ENCODE measurements at regions not wholly inside any gene's neighbourhood (a gene's known extent, or its start where the extent isn't known, plus 50 kb on each side); places are given as distances from the start of the nearest gene placed in this dataset.
A peak's percentile ranks its signal among the peaks of the same experiment; 100 is the strongest.

GRCh38 chr15:57873564-57874209, 167.2 kb downstream of the POLR2M start:
- H3K4me3 ChIP-seq (ENCODE audit: low read depth in 1 of 3, low read length in 3 of 3) = no peak overlapping the region
- WGBS, 3 donors = 74 to 85% (median 80%) methylated on average over 2 of the region's 2 CpGs
- DNase-seq (no peak), FAIRE-seq (no peak)
- no peaks in the 10 kb centered on the region for H3K4me1 ChIP-seq (ENCODE audit: control insufficient read depth in 3 of 3, insufficient read depth in 2 of 3, low read depth in 1 of 3, low read length in 2 of 3)
- peaks cover 0 to 16% of the 10 kb centered on the region in 2 donors for H3K9me3 ChIP-seq (ENCODE audit: control insufficient read depth in 2 of 2, insufficient read depth in 1 of 2, low read depth in 1 of 2, low read length in 1 of 2)
- H3K27ac ChIP-seq (ENCODE audit: low read depth in 1 of 3, low read length in 2 of 3) = no peak overlapping the region
- H3K27me3 ChIP-seq (ENCODE audit: control insufficient read depth in 3 of 3, insufficient read depth in 3 of 3, low read length in 3 of 3) = peaks cover 0 to 7% (median 3%) of the 10 kb centered on the region in 3 donors
- H3K36me3 ChIP-seq (ENCODE audit: control insufficient read depth in 3 of 3, insufficient read depth in 2 of 3, low read depth in 1 of 3, low read length in 3 of 3) = no peaks in the 10 kb centered on the region

- Histone ChIP-seq H3K27ac (ENCODE audit: low read depth in 1 of 3, low read length in 2 of 3) (no peak overlapping the region), H3K4me3 (ENCODE audit: low read depth in 1 of 3, low read length in 3 of 3) (no peak overlapping the region), H3K36me3 (ENCODE audit: control insufficient read depth in 3 of 3, insufficient read depth in 2 of 3, low read depth in 1 of 3, low read length in 3 of 3) (no peaks in the 10 kb centered on the region), H3K4me1 (ENCODE audit: control insufficient read depth in 3 of 3, insufficient read depth in 2 of 3, low read depth in 1 of 3, low read length in 2 of 3) (no peaks in the 10 kb centered on the region), H3K27me3 (ENCODE audit: control insufficient read depth in 3 of 3, insufficient read depth in 3 of 3, low read length in 3 of 3) (peaks cover 0 to 5% (median 3%) of the 10 kb centered on the region in 3 donors), H3K9me3 (ENCODE audit: control insufficient read depth in 2 of 2, insufficient read depth in 1 of 2, low read depth in 1 of 2, low read length in 1 of 2) (peaks cover 0 to 15% of the 10 kb centered on the region in 2 donors)
- FAIRE-seq (no peak), DNase-seq (no peak)
These were observed 168.8 kb downstream of the POLR2M start for GRCh38 chr15:57875347-57875746.

GRCh38 chr15:57878573-57878972, 172.1 kb downstream of the POLR2M start:
- DNase-seq (peak in 1 of 2 donors; percentile 48), FAIRE-seq (no peak)
- no peaks in the 10 kb centered on the region for H3K36me3 ChIP-seq (ENCODE audit: control insufficient read depth in 3 of 3, insufficient read depth in 2 of 3, low read depth in 1 of 3, low read length in 3 of 3)
- WGBS, 3 donors = 5 to 25% (median 11%) methylated on average over 2 of the region's 2 CpGs
- H3K4me1 ChIP-seq (ENCODE audit: control insufficient read depth in 3 of 3, insufficient read depth in 2 of 3, low read depth in 1 of 3, low read length in 2 of 3) = no peaks in the 10 kb centered on the region
- H3K4me3 ChIP-seq (ENCODE audit: low read depth in 1 of 3, low read length in 3 of 3) = no peak overlapping the region
- peaks cover 0 to 5% (median 0%) of the 10 kb centered on the region in 3 donors for H3K27me3 ChIP-seq (ENCODE audit: control insufficient read depth in 3 of 3, insufficient read depth in 3 of 3, low read length in 3 of 3)
- peaks cover 0 to 15% of the 10 kb centered on the region in 2 donors for H3K9me3 ChIP-seq (ENCODE audit: control insufficient read depth in 2 of 2, insufficient read depth in 1 of 2, low read depth in 1 of 2, low read length in 1 of 2)
- H3K27ac ChIP-seq (ENCODE audit: low read depth in 1 of 3, low read length in 2 of 3) = no peak overlapping the region

DNA sequence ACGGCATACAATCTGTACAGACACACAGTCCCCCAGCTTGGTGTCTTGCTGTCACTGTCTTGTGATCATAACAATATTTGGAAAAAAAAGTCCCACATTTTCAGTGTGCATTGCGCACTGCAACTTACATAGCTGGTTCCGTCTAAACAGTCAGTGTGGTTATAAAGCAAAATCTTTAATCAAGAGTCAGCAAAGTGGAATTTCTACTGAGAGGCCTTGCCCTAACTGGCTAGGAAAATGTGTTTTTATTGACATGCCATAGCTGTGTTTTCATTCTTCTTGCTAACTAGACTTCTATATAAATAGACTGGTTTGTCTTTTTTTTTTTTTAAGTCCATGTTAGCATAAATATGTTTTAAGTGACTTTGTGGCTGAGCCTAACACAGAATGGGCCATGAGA, 174.8 kb downstream of the POLR2M start:
- H3K27ac ChIP-seq (ENCODE audit: low read depth in 1 of 3, low read length in 2 of 3) = no peak overlapping the region
- H3K9me3 ChIP-seq (ENCODE audit: control insufficient read depth in 2 of 2, insufficient read depth in 1 of 2, low read depth in 1 of 2, low read length in 1 of 2) = no peaks in the 10 kb centered on the region
- H3K4me3 ChIP-seq (ENCODE audit: low read depth in 1 of 3, low read length in 3 of 3) = no peak overlapping the region
- DNase-seq (no peak), FAIRE-seq (no peak)
- H3K4me1 ChIP-seq (ENCODE audit: control insufficient read depth in 3 of 3, insufficient read depth in 2 of 3, low read depth in 1 of 3, low read length in 2 of 3) = no peaks in the 10 kb centered on the region
- 91 to 93% (median 93%) methylated on average over 3 of the region's 3 CpGs for WGBS, 3 donors
- H3K36me3 ChIP-seq (ENCODE audit: control insufficient read depth in 3 of 3, insufficient read depth in 2 of 3, low read depth in 1 of 3, low read length in 3 of 3) = no peaks in the 10 kb centered on the region
- H3K27me3 ChIP-seq (ENCODE audit: control insufficient read depth in 3 of 3, insufficient read depth in 3 of 3, low read length in 3 of 3) = peaks cover 0 to 2% (median 0%) of the 10 kb centered on the region in 3 donors

DNA sequence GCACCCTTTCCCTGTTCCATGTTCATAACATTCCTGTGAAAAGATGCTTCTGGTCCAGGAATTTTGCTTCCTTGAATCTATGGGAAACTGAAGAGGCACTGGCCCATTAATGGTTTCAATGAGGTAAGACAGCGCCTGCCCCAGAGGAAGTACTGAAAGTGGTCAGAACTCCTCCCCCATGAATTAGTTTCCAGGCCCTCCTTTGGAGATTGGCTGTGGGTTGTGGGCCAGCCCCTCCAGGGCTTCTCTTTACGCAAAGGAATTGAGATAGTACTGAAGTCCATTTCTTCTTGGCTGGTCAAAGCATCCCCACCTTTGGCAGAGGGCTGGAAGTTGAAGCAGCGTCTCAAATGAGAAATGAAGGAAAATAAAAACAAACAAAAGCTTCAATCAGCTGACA, 175.5 kb downstream of the POLR2M start:
- no peak for FAIRE-seq
- no peak for DNase-seq
- no peaks in the 10 kb centered on the region for H3K36me3 ChIP-seq (ENCODE audit: control insufficient read depth in 3 of 3, insufficient read depth in 2 of 3, low read depth in 1 of 3, low read length in 3 of 3)
- WGBS, 3 donors = 79 to 90% (median 80%) methylated on average over 3 of the region's 3 CpGs
- no peak overlapping the region for H3K27ac ChIP-seq (ENCODE audit: low read depth in 1 of 3, low read length in 2 of 3)
- H3K4me3 ChIP-seq (ENCODE audit: low read depth in 1 of 3, low read length in 3 of 3) = no peak overlapping the region
- peaks cover 0 to 2% (median 0%) of the 10 kb centered on the region in 3 donors for H3K27me3 ChIP-seq (ENCODE audit: control insufficient read depth in 3 of 3, insufficient read depth in 3 of 3, low read length in 3 of 3)
- no peaks in the 10 kb centered on the region for H3K9me3 ChIP-seq (ENCODE audit: control insufficient read depth in 2 of 2, insufficient read depth in 1 of 2, low read depth in 1 of 2, low read length in 1 of 2)
- H3K4me1 ChIP-seq (ENCODE audit: control insufficient read depth in 3 of 3, insufficient read depth in 2 of 3, low read depth in 1 of 3, low read length in 2 of 3) = no peaks in the 10 kb centered on the region

DNA sequence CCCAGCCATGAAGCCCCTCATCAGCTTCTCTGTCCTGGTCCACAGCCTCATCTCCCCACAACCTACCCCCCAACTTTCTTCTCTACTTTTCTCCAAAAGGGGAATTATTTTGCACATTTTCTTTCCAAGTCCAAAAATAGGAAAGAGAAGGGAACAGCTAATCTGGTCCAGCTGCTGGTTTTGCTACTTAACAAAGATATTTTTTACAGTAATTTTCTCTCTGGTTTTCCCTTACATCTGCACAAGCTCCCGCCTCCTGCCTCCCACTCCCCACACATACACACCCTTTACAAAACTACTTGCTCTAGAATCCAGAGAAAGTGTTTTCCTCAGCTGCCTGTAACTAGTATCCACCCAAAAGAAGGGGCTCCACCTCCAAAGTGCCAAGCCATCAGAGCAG, 177.2 kb downstream of the POLR2M start:
- no peaks in the 10 kb centered on the region for H3K9me3 ChIP-seq (ENCODE audit: control insufficient read depth in 2 of 2, insufficient read depth in 1 of 2, low read depth in 1 of 2, low read length in 1 of 2)
- DNase-seq = no peak
- no peak for FAIRE-seq
- H3K27ac ChIP-seq (ENCODE audit: low read depth in 1 of 3, low read length in 2 of 3) = no peak overlapping the region
- WGBS, 3 donors = 86 to 89% (median 88%) methylated on average over 1 of the region's 1 CpG
- no peaks in the 10 kb centered on the region for H3K36me3 ChIP-seq (ENCODE audit: control insufficient read depth in 3 of 3, insufficient read depth in 2 of 3, low read depth in 1 of 3, low read length in 3 of 3)
- no peaks in the 10 kb centered on the region for H3K4me1 ChIP-seq (ENCODE audit: control insufficient read depth in 3 of 3, insufficient read depth in 2 of 3, low read depth in 1 of 3, low read length in 2 of 3)
- H3K4me3 ChIP-seq (ENCODE audit: low read depth in 1 of 3, low read length in 3 of 3) = no peak overlapping the region
- peaks cover 0 to 2% (median 0%) of the 10 kb centered on the region in 3 donors for H3K27me3 ChIP-seq (ENCODE audit: control insufficient read depth in 3 of 3, insufficient read depth in 3 of 3, low read length in 3 of 3)

- Histone ChIP-seq H3K4me3 (ENCODE audit: low read depth in 1 of 3, low read length in 3 of 3) (no peak overlapping the region), H3K27ac (ENCODE audit: low read depth in 1 of 3, low read length in 2 of 3) (no peak overlapping the region), H3K36me3 (ENCODE audit: control insufficient read depth in 3 of 3, insufficient read depth in 2 of 3, low read depth in 1 of 3, low read length in 3 of 3) (no peaks in the 10 kb centered on the region), H3K9me3 (ENCODE audit: control insufficient read depth in 2 of 2, insufficient read depth in 1 of 2, low read depth in 1 of 2, low read length in 1 of 2) (no peaks in the 10 kb centered on the region), H3K27me3 (ENCODE audit: control insufficient read depth in 3 of 3, insufficient read depth in 3 of 3, low read length in 3 of 3) (peaks cover 0 to 2% (median 0%) of the 10 kb centered on the region in 3 donors), H3K4me1 (ENCODE audit: control insufficient read depth in 3 of 3, insufficient read depth in 2 of 3, low read depth in 1 of 3, low read length in 2 of 3) (no peaks in the 10 kb centered on the region)
- WGBS, 3 donors = 67 to 73% (median 69%) methylated on average over 1 of the region's 1 CpG
- DNase-seq (no peak), FAIRE-seq (no peak)
These were observed 178.4 kb downstream of the POLR2M start for GRCh38 chr15:57884936-57885335.

DNA sequence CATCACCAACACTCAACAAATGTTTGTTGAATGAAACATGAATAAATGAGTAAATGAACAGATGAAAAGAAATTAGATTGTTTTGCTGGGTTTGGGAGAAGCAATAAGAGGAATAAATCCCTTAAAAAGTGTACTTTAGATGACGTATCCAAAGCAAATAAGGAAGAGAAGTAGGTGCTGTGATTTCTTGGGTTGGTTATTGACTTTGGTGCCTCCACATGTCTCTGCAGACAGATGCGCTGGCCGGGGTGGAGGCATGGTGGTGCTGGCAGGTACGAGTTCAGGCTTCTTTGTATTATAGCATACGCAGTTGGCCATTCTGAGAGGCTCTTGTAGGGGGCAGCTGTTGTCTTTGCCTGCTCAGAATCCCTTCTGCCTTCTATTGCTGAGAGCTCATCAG, 178.9 kb downstream of the POLR2M start:
- H3K4me1 ChIP-seq (ENCODE audit: control insufficient read depth in 3 of 3, insufficient read depth in 2 of 3, low read depth in 1 of 3, low read length in 2 of 3) = no peaks in the 10 kb centered on the region
- H3K36me3 ChIP-seq (ENCODE audit: control insufficient read depth in 3 of 3, insufficient read depth in 2 of 3, low read depth in 1 of 3, low read length in 3 of 3) = no peaks in the 10 kb centered on the region
- FAIRE-seq = no peak
- H3K4me3 ChIP-seq (ENCODE audit: low read depth in 1 of 3, low read length in 3 of 3) = no peak overlapping the region
- WGBS, 3 donors = 88 to 92% (median 91%) methylated on average over 5 of the region's 5 CpGs
- H3K27me3 ChIP-seq (ENCODE audit: control insufficient read depth in 3 of 3, insufficient read depth in 3 of 3, low read length in 3 of 3) = peaks cover 0 to 2% (median 0%) of the 10 kb centered on the region in 3 donors
- no peak overlapping the region for H3K27ac ChIP-seq (ENCODE audit: low read depth in 1 of 3, low read length in 2 of 3)
- H3K9me3 ChIP-seq (ENCODE audit: control insufficient read depth in 2 of 2, insufficient read depth in 1 of 2, low read depth in 1 of 2, low read length in 1 of 2) = no peaks in the 10 kb centered on the region
- DNase-seq = no peak

DNA sequence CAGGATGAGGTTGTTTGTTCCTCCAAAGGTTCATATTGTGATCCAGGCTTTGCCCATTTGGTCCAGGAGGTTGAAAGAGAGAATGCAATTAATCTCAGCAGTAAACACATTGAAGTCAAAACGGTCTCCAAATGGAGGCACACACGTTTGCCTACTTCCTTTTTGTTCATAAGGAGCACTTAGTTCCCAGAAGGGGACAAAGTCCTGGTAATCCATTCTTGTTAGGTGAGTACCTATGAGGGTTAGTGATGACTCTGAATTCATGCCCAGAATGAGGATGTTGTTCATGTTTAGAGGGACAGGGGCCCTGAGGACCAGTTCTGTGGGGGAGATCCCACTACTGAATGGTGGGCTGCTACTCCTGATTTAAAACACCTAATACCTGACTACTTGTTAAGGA, 177.7 kb downstream of the ALDH1A2 start:
- peaks cover 0 to 6% of the 10 kb centered on the region in 2 donors for H3K9me3 ChIP-seq (ENCODE audit: control insufficient read depth in 2 of 2, insufficient read depth in 1 of 2, low read depth in 1 of 2, low read length in 1 of 2)
- FAIRE-seq = no peak

More for the DNA sequence above, 177.7 kb downstream of the ALDH1A2 start:
- no peaks in the 10 kb centered on the region for H3K36me3 ChIP-seq (ENCODE audit: control insufficient read depth in 3 of 3, insufficient read depth in 2 of 3, low read depth in 1 of 3, low read length in 3 of 3)
- no peaks in the 10 kb centered on the region for H3K4me1 ChIP-seq (ENCODE audit: control insufficient read depth in 3 of 3, insufficient read depth in 2 of 3, low read depth in 1 of 3, low read length in 2 of 3)
- DNase-seq = no peak
- no peak overlapping the region for H3K4me3 ChIP-seq (ENCODE audit: low read depth in 1 of 3, low read length in 3 of 3)
- no peak overlapping the region for H3K27ac ChIP-seq (ENCODE audit: low read depth in 1 of 3, low read length in 2 of 3)
- H3K27me3 ChIP-seq (ENCODE audit: control insufficient read depth in 3 of 3, insufficient read depth in 3 of 3, low read length in 3 of 3) = no peaks in the 10 kb centered on the region
- WGBS, 3 donors = 4 to 44% (median 11%) methylated on average over 2 of the region's 2 CpGs
